ENCODE measurements at regions not wholly inside any gene's neighbourhood (a gene's known extent, or its start where the extent isn't known, plus 50 kb on each side); places are given as distances from the start of the nearest gene placed in this dataset.

GRCh38 chr12:30811966-30812365 is 57.2 kb upstream of the CAPRIN2 start (continued):
- TF ChIP-seq CHD7 (IDR thresholded peaks at IDR 0.05; ENCODE audit: insufficient replicate concordance, low read length) (no peak), SP2 (IDR thresholded peaks at IDR 0.05; ENCODE audit: low read length) (no peak), TAF1 (IDR thresholded peaks at IDR 0.05; ENCODE audit: low read depth, low read length) (no peak), JUND (IDR thresholded peaks at IDR 0.05; ENCODE audit: low read length) (no peak), RNF2 (IDR thresholded peaks at IDR 0.05; ENCODE audit: borderline replicate concordance, low read depth, low read length, missing control alignments, poor library complexity, severe bottlenecking) (no peak), TCF12 (IDR thresholded peaks at IDR 0.05; ENCODE audit: low read depth, low read length) (no peak), CTCF (IDR thresholded peaks at IDR 0.05; ENCODE audit: control extremely low read depth in 1 of 3, insufficient read depth in 1 of 3, low read depth in 1 of 3, low read length in 3 of 3) (no peak), ASH2L (IDR thresholded peaks at IDR 0.05; ENCODE audit: low read length) (no peak)
